Lower leg skin (tissue), 3 donors: ENCODE measurements at regions not wholly inside any gene's neighbourhood (a gene's known extent, or its start where the extent isn't known, plus 50 kb on each side); places are given as distances from the start of the nearest gene placed in this dataset.

Experiments used
- CTCF ChIP-seq, 3 donors: fragments of 450-650 bp; IDR thresholded peaks; one replicate each; pipeline ENCODE4 v1.5.1; 2016; ENCODE audit warnings: antibody characterized with exemption in 3 of 3, mild to moderate bottlenecking in 3 of 3, moderate library complexity in 2 of 3
- POLR2A ChIP-seq, 2 donors: fragments of 450-650 bp; IDR thresholded peaks; one replicate each; pipeline ENCODE4 v1.6.1; 2016 to 2017; ENCODE audit warnings: antibody characterized with exemption in 2 of 2, mild to moderate bottlenecking in 1 of 2, moderate library complexity in 1 of 2

- TF ChIP-seq CTCF (IDR thresholded peaks at IDR 0.05) = no peak
- no peak for TF ChIP-seq POLR2A (IDR thresholded peaks at IDR 0.05)
Observed at GRCh38 chr21:20943561-20943997, 54.6 kb upstream of the NCAM2 start.
